Stimulated activated naive CD4-positive, alpha-beta T cell (primary cell): ENCODE measurements at regions not wholly inside any gene's neighbourhood (a gene's known extent, or its start where the extent isn't known, plus 50 kb on each side); places are given as distances from the start of the nearest gene placed in this dataset.

Source experiments
- DNase-seq, 6 experiments: peaks; one replicate each; lab custom pipeline; 2025; lab: John Stamatoyannopoulos, UW

DNA sequence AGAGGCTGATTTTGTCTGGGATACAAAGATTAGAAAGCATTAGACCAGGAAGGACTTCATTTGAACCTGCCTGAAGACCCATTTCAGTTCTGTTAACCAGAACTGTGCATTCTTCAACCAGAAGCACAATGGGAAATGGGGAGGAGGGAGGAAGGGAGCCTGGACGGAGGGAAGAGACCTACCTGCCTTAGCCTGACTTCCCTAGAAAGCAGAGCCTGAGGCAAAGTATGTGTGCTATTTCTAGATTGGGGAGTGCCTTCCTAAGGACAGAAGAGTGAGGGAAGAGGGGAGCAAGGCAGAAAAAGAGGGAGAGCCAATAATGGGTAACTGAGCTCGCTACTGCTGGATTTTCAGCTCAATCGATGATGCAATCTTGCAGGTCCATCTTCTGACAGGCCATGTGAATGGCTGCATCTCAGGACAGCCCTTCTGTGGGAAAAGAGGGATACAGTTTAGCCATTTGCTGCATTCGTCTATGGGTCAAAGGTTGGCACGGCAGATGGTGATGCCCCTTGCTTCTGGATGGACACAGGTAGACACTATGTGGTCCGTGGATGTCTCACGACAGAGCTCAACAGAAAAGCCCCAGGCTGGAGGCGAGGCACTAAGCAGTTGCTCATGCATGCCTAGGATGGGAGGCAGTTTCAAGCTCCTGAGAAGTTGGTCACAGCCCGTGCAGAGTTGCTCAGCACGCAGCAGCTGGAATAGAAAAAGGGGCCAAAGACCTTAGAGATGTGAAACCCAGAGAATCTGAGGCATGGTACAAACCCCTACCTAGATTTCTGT, 78.8 kb upstream of the UBL3 start:
- DNase-seq, result no peak

DNA sequence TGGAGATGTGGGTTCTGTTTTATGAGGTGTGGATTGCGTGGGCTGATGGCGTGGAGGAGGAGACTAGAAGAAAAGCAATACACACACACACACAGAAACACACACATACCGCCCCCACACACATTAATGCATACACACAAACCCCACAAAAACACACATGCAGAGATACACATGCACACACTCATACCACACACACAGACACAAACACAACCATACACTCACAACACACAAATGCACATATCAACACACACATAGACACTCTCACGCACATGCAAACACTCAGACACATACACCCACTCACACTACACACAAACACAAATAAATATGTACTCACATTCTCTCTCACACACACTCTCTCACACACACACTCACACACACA, 75.7 kb upstream of the UBL3 start:
- no peak for DNase-seq

DNA sequence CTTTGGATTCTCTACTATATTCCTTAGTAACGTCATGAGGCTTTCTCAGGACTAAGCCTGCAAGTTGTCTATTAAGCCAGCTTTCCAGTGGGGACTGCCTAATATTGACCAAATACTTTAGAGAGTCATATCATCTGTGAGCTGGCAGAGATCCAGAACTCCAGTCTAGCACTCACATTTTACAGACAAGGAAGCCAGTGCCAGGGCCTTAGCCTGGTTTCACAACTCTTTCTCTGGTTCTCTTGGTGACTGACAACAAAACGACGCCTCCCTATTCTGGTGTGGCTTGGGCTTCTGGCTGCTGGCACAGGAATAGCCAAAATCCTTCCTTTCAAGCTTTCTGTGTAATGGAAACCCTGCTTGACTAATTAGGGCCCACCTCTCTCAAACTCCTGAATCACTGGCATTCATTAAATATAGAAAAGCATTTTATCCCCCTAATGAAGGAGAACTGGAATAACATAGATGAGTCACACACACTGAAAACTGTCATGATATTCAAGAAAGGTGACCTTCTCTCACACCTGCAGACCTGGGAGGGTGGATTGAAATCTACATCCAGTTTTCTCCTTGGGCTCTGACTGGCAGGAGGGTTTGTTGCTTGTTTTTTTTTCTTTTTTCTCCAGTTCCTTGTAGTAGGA, 75.2 kb upstream of the UBL3 start:
- no peak for DNase-seq

DNA sequence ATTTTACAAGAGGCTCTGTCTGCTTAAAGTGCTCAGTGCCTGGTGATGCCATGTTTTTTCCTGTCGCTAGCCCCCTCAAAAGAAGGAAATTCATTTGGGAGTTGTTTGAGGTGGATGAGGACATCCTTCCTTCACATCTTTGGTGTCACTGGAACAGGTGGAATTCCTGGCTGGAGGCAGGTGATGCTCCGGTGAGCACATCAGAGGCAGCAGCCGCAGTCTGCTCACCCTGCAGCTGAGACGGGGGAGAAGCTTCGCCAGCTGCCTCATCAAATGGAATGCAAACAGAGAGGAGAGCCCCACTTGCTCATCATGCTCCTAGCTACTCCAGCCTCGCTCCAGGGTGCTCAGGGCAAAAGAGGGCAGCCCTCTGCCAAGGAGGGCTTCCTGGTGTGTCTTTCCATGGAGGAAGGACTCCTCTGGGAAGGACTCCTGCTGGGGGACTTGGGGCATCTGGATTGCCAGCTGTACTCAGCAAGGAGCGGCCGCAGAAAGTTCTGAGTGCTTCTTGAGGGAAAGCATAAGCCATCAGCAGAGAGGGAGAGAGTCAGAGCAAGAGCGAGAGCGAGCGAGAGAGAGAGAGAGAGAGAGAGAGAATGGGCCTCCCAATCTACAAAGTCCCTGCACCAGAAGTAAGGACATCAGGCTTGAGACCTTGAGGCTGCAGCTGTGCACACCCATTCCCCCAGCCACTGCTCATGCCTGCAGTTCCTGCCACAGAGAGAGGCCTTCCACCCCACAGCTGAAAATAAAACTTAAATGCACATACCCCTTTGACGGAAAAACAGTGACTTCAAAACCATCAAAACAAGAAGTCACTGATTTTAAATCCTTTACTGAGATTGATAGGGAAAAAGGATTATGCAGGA, 74.3 kb upstream of the UBL3 start:
- DNase-seq, result no peak

DNA sequence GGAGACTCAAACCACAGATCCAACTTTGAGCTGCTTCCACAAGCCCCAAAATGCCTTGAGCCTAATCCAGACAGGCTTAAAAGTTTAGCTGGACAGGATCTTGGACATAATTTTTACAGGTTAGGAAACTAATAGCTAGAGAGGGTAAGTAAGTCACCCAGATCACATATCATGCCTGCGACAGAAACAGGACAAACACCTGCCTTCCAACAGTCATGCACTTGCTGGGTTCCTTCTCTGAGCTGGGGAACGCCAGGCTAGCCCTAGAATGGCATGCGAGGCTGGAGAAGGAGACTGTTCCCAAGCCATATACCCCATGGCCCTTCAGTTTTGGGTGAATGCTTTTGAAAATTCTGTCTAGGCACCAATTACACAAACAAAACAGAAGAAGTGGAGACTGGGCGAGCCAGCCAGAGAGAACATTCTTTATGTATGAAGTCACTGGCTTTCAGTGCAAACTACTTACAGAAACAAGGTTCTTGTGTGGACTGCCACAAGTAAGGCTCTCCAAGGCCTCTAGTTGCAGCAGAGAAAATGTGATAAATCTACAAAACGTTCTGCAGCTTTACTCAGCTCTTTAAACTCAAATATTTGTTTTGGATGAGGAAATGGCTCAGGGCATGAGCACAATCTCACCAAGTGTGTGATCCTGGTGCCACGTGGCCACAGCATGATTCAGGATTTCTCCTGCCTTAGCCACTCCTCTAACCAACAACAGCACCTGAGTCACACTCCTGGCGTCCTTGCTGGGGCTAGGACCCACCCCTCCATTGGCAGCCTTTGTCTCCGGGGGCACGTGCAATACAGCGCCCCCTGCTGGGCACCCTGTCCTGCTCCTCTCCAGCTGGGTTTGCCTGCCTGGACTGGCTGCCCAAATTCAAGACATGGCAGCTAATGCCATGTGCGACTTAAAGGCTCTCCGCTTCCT, 73.4 kb upstream of the UBL3 start:
- DNase-seq, result peak in 4 of 6 experiments; percentile 7 to 25 (median 10)

DNA sequence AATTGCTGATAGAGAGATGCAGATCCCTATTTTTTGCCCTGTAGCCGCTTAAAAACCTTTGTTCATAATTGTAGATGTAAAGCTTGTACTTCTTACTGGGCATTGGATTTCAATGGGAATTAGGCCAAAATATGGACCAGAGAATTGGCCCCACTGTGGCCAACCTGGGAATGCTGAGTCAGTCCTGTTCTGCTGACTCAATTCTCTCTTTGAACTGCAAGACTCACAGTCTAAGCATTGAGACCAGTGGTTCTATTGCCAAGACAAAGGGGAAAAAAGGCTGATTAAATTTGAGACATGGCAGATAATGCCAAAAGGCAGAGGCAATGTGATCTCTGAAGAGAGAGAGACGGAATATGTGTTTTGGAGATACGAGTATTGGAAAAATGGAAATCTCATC, 72.5 kb upstream of the UBL3 start:
- DNase-seq, result no peak

DNA sequence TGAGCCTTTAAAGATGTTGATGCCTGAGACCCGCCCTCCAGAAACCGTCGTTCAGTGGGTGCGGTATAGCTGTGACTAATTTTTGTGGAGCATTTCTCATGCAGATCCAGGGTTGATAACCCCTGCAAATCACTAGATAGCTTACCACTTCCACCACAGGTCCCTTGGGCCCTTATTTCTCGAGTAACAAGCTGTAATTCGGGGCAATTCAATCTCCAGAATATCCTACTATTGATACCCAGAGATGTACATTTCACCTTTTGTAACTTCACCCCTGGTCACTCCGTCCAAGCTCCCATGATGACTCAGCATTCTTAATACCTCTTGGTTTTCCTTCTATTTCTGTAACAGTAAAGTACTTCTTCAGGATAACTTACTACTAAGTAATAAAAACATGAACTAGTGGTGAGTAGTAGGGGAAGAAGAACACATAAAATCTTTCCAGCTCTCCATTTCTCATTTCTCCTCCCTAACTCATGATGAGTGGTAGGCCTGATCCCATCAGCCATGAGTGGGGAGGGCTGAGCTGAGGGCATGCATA, 71.9 kb upstream of the UBL3 start:
- DNase-seq, result no peak

DNA sequence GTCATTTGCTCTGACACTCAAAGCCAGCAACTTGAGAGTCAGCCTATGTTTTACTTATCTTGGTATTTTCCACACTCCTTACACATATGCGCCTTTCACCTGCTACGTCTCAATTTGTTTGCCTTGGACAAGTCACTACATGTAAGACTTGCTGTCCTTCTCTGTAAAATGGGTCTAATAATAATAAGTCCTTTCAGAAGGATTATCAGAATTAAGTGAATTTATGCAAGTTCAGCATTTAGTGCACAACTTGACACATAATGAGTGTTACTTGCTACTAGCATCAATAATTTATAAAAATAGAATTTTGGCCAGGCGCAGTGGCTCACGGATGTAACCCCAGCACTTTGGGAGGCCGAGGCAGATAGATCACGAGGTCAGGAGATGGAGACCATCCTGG, 71.1 kb upstream of the UBL3 start:
- DNase-seq, result no peak

DNA sequence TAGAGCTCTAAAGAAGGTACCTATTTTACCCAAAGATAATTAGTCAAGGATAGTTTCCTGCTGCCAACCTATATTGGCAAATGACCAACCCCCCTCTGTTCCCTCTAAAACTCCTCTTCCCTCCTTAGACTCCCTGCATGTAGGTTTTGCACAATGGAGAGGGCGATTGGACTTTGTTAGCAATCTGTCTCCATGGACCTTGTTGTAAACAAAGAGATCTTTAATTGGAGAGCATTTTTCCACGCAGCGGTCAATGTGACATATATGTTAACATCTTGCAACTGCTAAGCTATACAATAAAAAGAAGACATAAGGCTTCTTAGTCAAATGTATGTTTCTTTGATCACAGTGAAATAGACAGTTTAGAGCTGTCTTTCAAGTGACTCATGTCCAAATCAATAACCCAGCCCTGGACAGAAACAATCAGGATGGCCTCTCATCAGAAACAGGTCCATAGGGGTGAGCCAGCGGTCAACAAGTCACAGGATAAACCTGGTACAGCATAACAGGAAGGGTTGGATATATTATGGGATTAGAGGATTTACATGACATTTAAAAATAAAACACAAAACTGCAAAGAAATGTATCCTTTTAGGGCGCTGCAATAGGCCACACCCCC, 69.7 kb upstream of the UBL3 start:
- DNase-seq, result no peak

DNA sequence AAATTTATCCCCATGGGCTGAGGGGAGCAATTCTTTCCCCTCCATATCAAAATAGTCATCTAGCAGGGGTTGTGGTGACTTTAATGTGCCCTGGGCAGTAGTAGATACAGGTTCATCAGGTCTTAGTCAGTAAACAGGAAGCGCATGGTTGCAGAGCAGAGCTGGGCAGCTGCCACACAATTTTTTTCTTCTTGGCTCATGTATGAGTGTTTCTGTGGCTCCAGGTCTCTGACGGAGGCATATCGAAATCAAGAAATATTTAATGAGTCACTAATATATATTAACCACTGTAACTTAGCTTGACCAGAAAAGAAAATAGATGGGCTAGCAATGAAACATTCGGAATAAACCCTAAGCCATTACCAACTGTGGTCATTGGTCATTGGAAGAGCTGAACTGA, 68.4 kb upstream of the UBL3 start:
- no peak for DNase-seq

DNA sequence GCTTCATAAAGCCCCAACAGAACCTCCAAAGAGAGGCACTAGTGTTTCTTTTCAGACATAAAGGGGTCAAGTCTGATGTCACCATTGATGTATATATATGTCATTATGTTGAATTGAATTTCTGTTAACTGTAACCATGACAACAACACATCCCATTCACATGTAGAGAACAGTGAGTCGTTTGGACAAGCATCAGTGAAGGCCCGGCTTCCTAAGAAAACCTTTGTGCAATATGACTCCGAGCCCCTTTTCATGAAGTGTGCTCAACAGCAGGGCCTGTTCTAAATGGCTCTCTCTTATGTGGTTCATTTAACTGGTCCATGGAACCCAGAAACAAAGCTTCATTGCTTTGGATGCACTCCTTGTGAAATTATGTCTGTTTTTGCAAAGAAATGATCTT, 67.2 kb upstream of the UBL3 start:
- DNase-seq, result no peak

DNA sequence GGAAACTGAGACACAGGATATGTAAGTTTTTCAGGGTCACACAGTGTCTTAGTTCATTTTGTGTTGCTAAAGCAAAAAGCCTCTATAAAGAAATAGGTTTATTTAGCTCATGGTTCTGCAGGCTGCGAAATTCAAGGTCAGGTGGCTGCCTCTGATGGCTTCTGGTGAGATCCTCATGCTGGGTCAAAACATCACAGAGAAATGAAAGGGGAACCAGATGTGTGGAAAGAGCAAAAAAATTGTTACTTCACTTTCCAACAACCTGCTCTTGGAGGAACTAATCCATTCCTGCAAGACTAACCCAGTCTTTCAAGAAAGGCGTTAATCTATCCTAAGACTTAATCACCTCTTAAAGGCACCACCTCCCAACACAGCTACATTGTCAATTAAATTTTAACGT, 64.2 kb upstream of the UBL3 start:
- DNase-seq, result no peak

DNA sequence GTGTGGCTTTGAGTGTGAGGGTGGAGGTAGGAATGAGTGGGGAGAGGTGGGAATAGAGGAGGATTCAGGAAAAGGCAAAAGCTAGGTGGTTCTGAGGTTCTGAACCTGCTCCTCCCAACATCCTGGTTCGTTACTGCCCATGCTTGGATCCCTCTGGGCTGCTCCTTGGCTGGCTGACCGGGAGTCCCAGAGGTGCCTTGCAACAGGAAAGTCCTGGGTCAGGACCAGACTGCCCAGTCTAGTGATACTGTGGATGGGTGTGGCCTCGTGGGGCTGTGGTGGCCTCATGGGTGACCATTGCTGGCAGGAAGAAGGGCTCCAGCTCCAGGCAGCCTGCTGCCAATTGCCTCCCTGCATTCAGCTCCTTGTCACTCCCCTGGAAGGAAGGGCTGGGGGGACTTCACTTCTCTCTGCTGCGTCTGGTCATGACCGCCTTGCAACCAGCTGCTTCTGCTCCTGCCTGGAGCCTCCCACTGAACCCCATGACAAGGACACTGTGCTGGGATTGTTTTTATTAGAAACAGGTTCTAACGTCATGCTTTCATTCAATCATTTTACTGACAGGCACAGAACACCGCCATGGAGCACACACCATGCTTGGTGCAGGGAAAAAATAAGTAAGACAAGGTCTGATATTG, 61.5 kb upstream of the UBL3 start:
- DNase-seq, result no peak

DNA sequence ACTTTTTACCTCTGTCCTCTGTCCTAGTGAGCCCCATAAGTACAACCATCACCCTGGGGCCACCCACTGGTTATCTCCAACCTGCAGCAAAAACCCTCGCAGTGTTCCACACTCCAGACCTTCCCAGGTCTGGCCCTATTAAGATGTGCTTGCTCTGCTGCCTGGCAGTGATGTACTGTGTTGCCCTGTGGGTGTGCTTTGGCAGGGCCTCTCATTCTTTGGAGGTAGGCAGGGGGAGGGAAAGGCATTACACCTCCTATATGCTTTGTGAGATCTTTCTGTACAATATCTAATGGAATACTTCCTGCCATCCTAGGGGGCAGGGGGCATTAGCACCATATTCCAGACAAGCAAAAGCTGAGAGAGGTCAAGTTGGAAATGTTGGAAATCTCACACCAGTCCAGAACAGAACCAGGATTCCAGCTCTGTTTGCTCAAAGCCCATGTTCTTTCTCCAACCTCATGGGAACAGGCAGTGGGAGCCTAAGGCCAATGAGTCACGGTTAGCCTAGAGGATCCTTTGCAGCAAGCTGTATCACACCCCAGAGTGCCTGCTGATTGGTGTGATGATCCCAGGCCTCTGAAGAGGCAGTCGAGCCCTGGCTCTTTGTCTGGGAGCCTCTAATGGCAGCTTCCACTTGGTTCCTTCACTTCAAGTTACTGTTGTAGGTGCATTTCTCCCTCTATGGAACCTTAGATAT, 59.7 kb upstream of the UBL3 start:
- no peak for DNase-seq

DNA sequence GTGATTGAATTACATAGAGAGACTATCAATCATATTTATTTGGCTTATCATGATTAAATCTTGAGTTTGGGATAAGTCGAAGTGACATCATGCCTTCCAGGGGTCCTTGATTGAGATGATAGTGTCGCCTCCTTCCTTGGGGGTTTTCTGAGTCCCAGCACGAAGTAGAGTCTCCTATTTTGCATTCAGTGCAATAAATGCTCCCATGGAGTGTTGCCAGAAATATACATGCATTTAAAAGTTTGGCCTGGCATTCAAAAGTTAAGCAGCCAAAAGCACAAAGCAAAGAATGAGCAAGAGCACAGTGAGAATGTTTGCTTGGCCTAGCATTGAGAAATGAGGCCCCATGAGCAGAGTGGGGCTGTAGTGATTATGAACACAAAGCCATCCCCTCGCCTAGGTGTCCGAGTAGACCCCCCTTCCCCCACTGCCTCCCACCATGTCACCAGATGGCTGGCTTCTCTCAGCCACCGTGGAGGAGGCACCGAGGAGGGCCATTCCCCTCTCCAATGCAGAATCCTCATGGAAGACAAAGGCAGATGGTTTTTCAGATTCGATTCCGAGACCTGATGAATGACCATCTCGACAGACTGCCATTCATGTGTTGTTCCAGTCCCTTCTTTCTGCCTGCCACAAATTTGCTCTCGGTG, 58.8 kb upstream of the UBL3 start:
- DNase-seq, result no peak

DNA sequence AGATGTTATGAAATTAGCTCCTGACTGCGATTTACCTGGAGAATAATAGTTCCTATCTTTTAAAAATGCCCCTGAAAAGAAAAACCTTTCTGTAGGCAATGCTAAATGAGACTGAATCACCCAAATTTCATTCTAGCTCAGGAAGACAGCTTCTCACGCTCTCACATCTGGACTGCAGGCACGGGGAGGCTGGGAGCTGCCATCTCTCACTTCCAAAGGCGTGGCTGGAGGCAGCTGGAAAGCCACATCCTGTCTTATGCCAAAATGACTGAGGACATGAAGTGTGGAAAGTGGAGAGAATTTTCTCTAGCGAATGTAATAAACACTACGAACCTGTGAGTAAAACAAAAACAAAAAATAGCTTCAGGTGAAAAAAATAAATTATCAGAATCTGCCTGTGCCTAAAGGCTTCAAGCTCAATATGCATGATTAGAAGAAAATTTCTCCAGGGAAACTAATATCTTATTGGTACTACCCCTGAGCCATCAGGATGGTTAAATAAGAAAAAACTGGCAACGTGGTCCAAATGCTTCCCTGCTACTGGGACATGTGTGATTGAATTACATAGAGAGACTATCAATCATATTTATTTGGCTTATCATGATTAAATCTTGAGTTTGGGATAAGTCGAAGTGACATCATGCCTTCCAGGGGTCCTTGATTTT, 58.1 kb upstream of the UBL3 start:
- no peak for DNase-seq

DNA sequence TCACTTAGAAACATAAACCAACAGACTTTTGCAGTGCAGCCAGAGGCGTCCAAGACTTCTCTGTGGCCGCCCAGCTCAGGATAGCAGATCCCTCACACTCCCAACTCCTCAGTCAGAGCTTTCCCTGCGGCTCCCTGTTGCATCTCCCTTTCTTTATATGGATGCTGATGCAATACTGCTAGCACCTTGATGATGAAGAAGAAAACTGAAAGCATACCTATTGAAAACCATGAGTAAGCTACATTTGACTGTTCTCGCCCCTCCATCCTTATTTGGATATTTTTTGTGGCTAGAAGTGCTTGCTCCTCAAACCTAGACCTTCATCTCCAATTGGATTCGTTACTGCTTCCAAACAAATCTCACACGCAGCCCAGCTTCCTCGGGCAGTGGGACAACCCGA, 57.3 kb upstream of the UBL3 start:
- DNase-seq, result no peak

DNA sequence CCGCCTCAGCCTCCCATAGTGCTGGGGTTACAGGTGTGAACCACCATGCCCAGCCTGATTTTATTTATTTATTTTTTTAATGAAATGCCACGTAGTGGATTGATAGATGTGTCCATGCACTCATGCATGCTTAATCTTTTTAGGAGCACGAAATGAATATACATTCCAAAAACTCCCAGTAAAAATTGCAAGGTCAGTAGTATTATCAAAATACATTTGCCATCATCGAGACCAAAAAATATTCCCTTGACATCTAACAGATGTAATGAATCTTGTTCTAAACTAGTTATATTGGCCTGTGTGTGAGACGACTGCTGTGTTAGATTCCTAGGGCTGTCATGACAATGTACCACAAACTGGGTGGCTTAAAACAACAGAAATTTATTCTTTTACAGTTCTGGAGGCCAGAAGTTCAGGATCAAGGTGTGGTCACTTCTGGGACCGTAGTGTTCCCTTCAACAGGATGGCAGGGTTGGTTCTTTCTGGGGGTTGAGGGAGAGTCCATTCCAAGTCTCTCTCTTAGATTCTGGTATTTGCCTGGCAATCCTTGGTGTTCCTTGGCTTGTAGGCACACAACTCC, 56.1 kb upstream of the UBL3 start:
- no peak for DNase-seq

DNA sequence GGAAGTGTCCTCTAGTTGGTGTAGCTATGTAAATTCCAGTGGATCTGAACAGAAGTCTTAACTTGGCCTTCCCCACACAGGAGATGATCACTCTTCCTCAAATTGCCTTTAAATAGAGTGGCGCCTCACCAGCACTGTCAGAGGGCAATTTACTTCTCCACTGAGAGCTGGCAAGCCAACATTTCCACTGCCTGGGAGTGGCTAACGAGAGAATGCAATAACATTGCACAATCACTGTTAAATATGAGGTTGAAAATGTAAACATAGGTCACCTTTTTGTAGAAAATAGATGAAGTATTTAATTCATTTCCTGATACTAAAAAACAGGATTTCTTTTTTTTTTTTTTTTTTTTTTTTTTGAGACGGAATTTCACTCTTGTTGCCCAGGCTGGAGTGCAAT, 55.4 kb upstream of the UBL3 start:
- no peak for DNase-seq
